ENCODE measurements at regions not wholly inside any gene's neighbourhood (a gene's known extent, or its start where the extent isn't known, plus 50 kb on each side); places are given as distances from the start of the nearest gene placed in this dataset.

- TF ChIP-seq ZFX (IDR thresholded peaks at IDR 0.05) (no peak), CTCF (conservative IDR thresholded peaks at IDR 0.05) (no peak)
- H3K27ac ChIP-seq: no peak overlapping the region
Measured at GRCh38 chr15:52912172-52912571, 122.0 kb upstream of the ONECUT1 start.

- no peak for TF ChIP-seq ZFX (IDR thresholded peaks at IDR 0.05)
- TF ChIP-seq CTCF (conservative IDR thresholded peaks at IDR 0.05): no peak
- no peak overlapping the region for H3K27ac ChIP-seq
Measured at GRCh38 chr15:52893338-52893737, 103.2 kb upstream of the ONECUT1 start.

- no peak overlapping the region for H3K27ac ChIP-seq
- no peak for TF ChIP-seq CTCF (conservative IDR thresholded peaks at IDR 0.05)
Measured at GRCh38 chr15:52879904-52880303, 89.8 kb upstream of the ONECUT1 start.

GRCh38 chr15:52879145-52879544, 89.0 kb upstream of the ONECUT1 start:
- H3K27ac ChIP-seq: no peak overlapping the region
- no peak for TF ChIP-seq CTCF (conservative IDR thresholded peaks at IDR 0.05)

GRCh38 chr15:52876991-52877663, 87.0 kb upstream of the ONECUT1 start:
- no peak overlapping the region for H3K27ac ChIP-seq
- TF ChIP-seq CTCF (conservative IDR thresholded peaks at IDR 0.05) (no peak), ZFX (IDR thresholded peaks at IDR 0.05) (no peak)

GRCh38 chr15:52872036-52872818, 82.1 kb upstream of the ONECUT1 start:
- TF ChIP-seq CTCF (conservative IDR thresholded peaks at IDR 0.05) (no peak), ZFX (IDR thresholded peaks at IDR 0.05) (no peak)
- no peak overlapping the region for H3K27ac ChIP-seq

- TF ChIP-seq CTCF (conservative IDR thresholded peaks at IDR 0.05): no peak
- TF ChIP-seq ZFX (IDR thresholded peaks at IDR 0.05): no peak
- H3K27ac ChIP-seq: no peak overlapping the region
Measured at GRCh38 chr15:52870015-52870414, 79.9 kb upstream of the ONECUT1 start.

All from C4-2B (cell line).